ENCODE measurements at regions not wholly inside any gene's neighbourhood (a gene's known extent, or its start where the extent isn't known, plus 50 kb on each side); places are given as distances from the start of the nearest gene placed in this dataset.

DNA sequence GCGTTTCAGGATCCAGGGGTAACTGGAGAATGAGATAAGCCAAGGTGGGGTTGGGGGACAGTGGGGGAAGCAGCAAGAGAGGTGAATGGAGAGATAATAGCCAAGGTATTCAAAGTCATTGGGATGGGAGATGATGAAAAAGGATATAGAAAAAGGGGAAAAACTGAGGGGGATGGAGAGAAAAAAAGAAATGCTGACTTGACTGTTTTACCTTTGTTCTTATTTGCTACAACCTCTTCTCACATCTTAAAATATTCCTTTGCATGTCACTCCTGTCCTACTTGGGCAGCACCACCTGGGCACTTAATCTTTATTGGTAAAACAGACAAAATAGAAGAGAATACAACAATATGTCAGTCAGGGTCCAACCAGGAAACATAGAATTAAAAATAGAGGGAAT is 56.0 kb upstream of the FNDC3A start:
- no peak overlapping the region for H3K4me3 ChIP-seq (ENCODE audit: low read length in 2 of 2)
- H3K4me1 ChIP-seq (ENCODE audit: control insufficient read depth in 1 of 2, insufficient read depth in 2 of 2, low read length in 2 of 2) = no peaks in the 10 kb centered on the region
- DNase-seq (no peak), ATAC-seq (ENCODE audit: low FRiP score) (no peak)
- no peak overlapping the region for H3K27ac ChIP-seq (ENCODE audit: low read depth in 1 of 2, low read length in 2 of 2)
- H3K9me3 ChIP-seq (ENCODE audit: control insufficient read depth, low read length) = no peaks in the 10 kb centered on the region
- no peaks in the 10 kb centered on the region for H3K27me3 ChIP-seq (ENCODE audit: control insufficient read depth in 1 of 2, insufficient read depth in 2 of 2, low read length in 1 of 2)
- no peaks in the 10 kb centered on the region for H3K36me3 ChIP-seq (ENCODE audit: control insufficient read depth in 1 of 2, insufficient read depth in 2 of 2, low read length in 1 of 2)
- intact Hi-C loops (cut with DNase I) = no loop called here
- 98 to 100% methylated on average over 1 of the region's 1 CpG for WGBS, 2 donors

GRCh38 chr13:48920730-48921129 is 55.0 kb upstream of the FNDC3A start:
- no peak for ATAC-seq (ENCODE audit: low FRiP score)
- H3K4me1 ChIP-seq (ENCODE audit: control insufficient read depth in 1 of 2, insufficient read depth in 2 of 2, low read length in 2 of 2) = no peaks in the 10 kb centered on the region
- H3K27me3 ChIP-seq (ENCODE audit: control insufficient read depth in 1 of 2, insufficient read depth in 2 of 2, low read length in 1 of 2) = no peaks in the 10 kb centered on the region
- H3K9me3 ChIP-seq (ENCODE audit: control insufficient read depth, low read length) = no peaks in the 10 kb centered on the region
- H3K36me3 ChIP-seq (ENCODE audit: control insufficient read depth in 1 of 2, insufficient read depth in 2 of 2, low read length in 1 of 2) = no peaks in the 10 kb centered on the region
- no peak overlapping the region for H3K27ac ChIP-seq (ENCODE audit: low read depth in 1 of 2, low read length in 2 of 2)
- intact Hi-C loops (cut with DNase I) = no loop called here
- H3K4me3 ChIP-seq (ENCODE audit: low read length in 2 of 2) = no peak overlapping the region
- WGBS, 2 donors = 92 to 95% methylated on average over 6 of the region's 6 CpGs
- no peak for DNase-seq

DNA sequence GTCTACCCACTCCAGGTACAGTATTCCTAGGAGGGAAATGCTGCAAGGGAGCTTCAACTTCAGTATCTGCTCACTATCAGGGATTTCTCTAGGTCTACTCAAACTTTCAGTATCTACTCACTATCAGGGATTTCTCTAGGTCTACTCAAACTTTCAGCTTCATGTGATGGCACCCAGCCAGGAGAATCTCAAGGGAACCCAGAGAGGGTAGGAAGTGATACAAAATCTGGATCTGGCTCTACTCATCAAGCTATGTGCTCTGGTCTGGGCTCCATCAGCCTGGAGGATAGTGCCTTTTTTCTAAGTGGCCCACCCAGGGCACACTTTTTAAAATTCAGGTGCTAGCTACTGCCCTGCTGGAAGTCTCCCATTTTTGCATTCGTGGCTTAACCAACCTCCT is 52.3 kb upstream of the FNDC3A start:
- H3K4me1 ChIP-seq (ENCODE audit: control insufficient read depth in 1 of 2, insufficient read depth in 2 of 2, low read length in 2 of 2) = no peaks in the 10 kb centered on the region
- no peaks in the 10 kb centered on the region for H3K36me3 ChIP-seq (ENCODE audit: control insufficient read depth in 1 of 2, insufficient read depth in 2 of 2, low read length in 1 of 2)
- H3K27ac ChIP-seq (ENCODE audit: low read depth in 1 of 2, low read length in 2 of 2) = no peak overlapping the region
- intact Hi-C loops (cut with DNase I) = no loop called here
- H3K9me3 ChIP-seq (ENCODE audit: control insufficient read depth, low read length) = no peaks in the 10 kb centered on the region
- H3K4me3 ChIP-seq (ENCODE audit: low read length in 2 of 2) = no peak overlapping the region
- 90 to 92% methylated on average over 1 of the region's 1 CpG for WGBS, 2 donors
- H3K27me3 ChIP-seq (ENCODE audit: control insufficient read depth in 1 of 2, insufficient read depth in 2 of 2, low read length in 1 of 2) = no peaks in the 10 kb centered on the region
- ATAC-seq (ENCODE audit: low FRiP score) = no peak
- no peak for DNase-seq

DNA sequence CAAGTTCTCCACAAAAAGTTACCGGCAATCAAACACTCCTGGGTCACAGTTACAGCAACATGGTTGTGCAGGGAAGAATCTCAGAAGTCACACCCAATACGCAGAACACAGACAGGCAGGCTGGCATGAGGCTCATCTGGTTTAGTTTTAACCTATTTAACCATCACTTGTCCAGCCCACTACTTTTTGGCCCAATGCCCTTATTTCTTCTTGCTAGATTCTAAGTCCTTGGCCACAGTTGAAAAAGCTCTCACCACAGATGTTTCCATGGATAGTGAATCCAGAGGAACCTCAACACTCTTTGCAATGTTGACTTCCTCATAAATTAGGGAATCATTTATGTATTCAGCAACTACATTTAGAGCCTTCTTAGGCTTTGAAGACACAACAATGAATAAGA is 50.7 kb upstream of the FNDC3A start:
- ATAC-seq (ENCODE audit: low FRiP score) (no peak), DNase-seq (no peak)
- H3K9me3 ChIP-seq (ENCODE audit: control insufficient read depth, low read length) = no peaks in the 10 kb centered on the region
- no peak overlapping the region for H3K4me3 ChIP-seq (ENCODE audit: low read length in 2 of 2)
- 95 to 96% methylated on average over 2 of the region's 2 CpGs for WGBS, 2 donors
- H3K36me3 ChIP-seq (ENCODE audit: control insufficient read depth in 1 of 2, insufficient read depth in 2 of 2, low read length in 1 of 2) = no peaks in the 10 kb centered on the region
- no peak overlapping the region for H3K27ac ChIP-seq (ENCODE audit: low read depth in 1 of 2, low read length in 2 of 2)
- intact Hi-C loops (cut with DNase I) = no loop called here
- no peaks in the 10 kb centered on the region for H3K4me1 ChIP-seq (ENCODE audit: control insufficient read depth in 1 of 2, insufficient read depth in 2 of 2, low read length in 2 of 2)
- H3K27me3 ChIP-seq (ENCODE audit: control insufficient read depth in 1 of 2, insufficient read depth in 2 of 2, low read length in 1 of 2) = no peaks in the 10 kb centered on the region

Data from aorta (tissue), 5 donors.